PC-3 (cell line): ENCODE measurements at regions not wholly inside any gene's neighbourhood (a gene's known extent, or its start where the extent isn't known, plus 50 kb on each side); places are given as distances from the start of the nearest gene placed in this dataset.

ENCODE experiments used
- ATAC-seq: fragments of 200-7000 bp; cut with Tn5 transposase; 2 replicates; pipeline ENCODE4 v1.9.1; 2020; ENCODE audit warnings: mild to moderate bottlenecking, moderate library complexity
- BruUV-seq: library from RNA; stranded (reverse); fragments of 400-500 nt; replicated peaks from 2 replicates; lab custom pipeline; 2021; lab: Mats Ljungman, UMichigan
- CTCF ChIA-PET: fragments of 300-600 bp; sonication (Branson Sonifier 250); formaldehyde crosslinking; loops from one replicate; lab custom pipeline; 2022; ENCODE audit warnings: antibody characterized with exemption; lab: Charles Lee
- POLR2A ChIA-PET: fragments of 300-600 bp; sonication (Branson Sonifier 250); formaldehyde crosslinking; loops from one replicate; lab custom pipeline; 2022; ENCODE audit warnings: antibody characterized with exemption; ENCODE audit not compliant: unreplicated experiment; lab: Charles Lee
- DNase-seq: peaks from one replicate; pipeline ENCODE4 v3.0.0-alpha.2; 2015
- H2AFZ ChIP-seq: fragments of 300-600 bp; sonication (generic); 2 replicates; pipeline ENCODE4 v1.6.0; 2016; ENCODE audit warnings: antibody characterized with exemption, low read length
- H3F3A ChIP-seq: fragments of 300-600 bp; sonication (generic); one replicate; pipeline ENCODE4 v1.6.0; 2017; ENCODE audit warnings: antibody characterized with exemption, low read length, control low read depth, mild to moderate bottlenecking; ENCODE audit not compliant: unreplicated experiment
- H3K27ac ChIP-seq: fragments of 300-600 bp; sonication (generic); 2 replicates; pipeline ENCODE4 v1.5.1; 2016; ENCODE audit warnings: mild to moderate bottlenecking, low read length
- H3K27me3 ChIP-seq: fragments of 300-600 bp; sonication (generic); 2 replicates; pipeline ENCODE4 v1.6.1; 2016; ENCODE audit warnings: low read length, mixed read lengths
- H3K36me3 ChIP-seq: fragments of 300-600 bp; sonication (generic); 2 replicates; pipeline ENCODE4 v1.6.1; 2016; ENCODE audit warnings: low read depth, mixed run types, low read length, mixed read lengths
- H3K4me1 ChIP-seq: fragments of 300-600 bp; sonication (generic); 2 replicates; pipeline ENCODE4 v1.5.1; 2016; ENCODE audit warnings: low read length; ENCODE audit not compliant: insufficient read depth
- H3K4me2 ChIP-seq: fragments of 300-600 bp; sonication (generic); 2 replicates; pipeline ENCODE4 v1.6.0; 2016; ENCODE audit warnings: low read length
- H3K4me3 ChIP-seq: fragments of 300-600 bp; sonication (generic); 2 replicates; pipeline ENCODE4 v1.5.1; 2016; ENCODE audit warnings: mild to moderate bottlenecking, low read length, mixed read lengths
- H3K79me2 ChIP-seq: fragments of 300-600 bp; sonication (generic); 2 replicates; pipeline ENCODE4 v1.6.1; 2017; ENCODE audit warnings: low read length, mixed read lengths
- H3K9ac ChIP-seq: fragments of 300-600 bp; sonication (generic); 2 replicates; pipeline ENCODE4 v1.6.0; 2016; ENCODE audit warnings: mild to moderate bottlenecking, low read length
- H3K9me2 ChIP-seq: fragments of 300-600 bp; sonication (generic); replicated peaks from 2 replicates; pipeline ENCODE4 v1.6.1; 2016; ENCODE audit warnings: mixed run types, low read length, mixed read lengths
- H3K9me3 ChIP-seq: fragments of 300-600 bp; sonication (generic); 2 replicates; pipeline ENCODE4 v1.6.1; 2016; ENCODE audit warnings: low read length, mixed read lengths
- H4K20me1 ChIP-seq: fragments of 300-600 bp; sonication (generic); 2 replicates; pipeline ENCODE4 v1.6.1; 2016; ENCODE audit warnings: low read length, mixed read lengths
- CTCF ChIP-seq: fragments of 300-600 bp; sonication (generic); conservative IDR thresholded peaks from 2 replicates; pipeline ENCODE4 v1.5.1; 2017; ENCODE audit warnings: antibody characterized with exemption, low read depth, mild to moderate bottlenecking, low read length
- EZH2 ChIP-seq: fragments of 300-600 bp; sonication (generic); IDR thresholded peaks from one replicate; pipeline ENCODE4 v1.6.1; 2017; ENCODE audit warnings: antibody characterized with exemption, mild to moderate bottlenecking, low read length; ENCODE audit not compliant: unreplicated experiment
- EZH2phosphoT487 ChIP-seq: fragments of 300-600 bp; sonication (generic); IDR thresholded peaks from 2 replicates; pipeline ENCODE4 v1.6.1; 2018; ENCODE audit warnings: mild to moderate bottlenecking, antibody characterized with exemption, low read length, borderline replicate concordance
- intact Hi-C: fragments of 100-400 bp; cut with micrococcal nuclease; formaldehyde crosslinking; loops from 2 replicates; pipeline ENCODE4 v1.9.0; 2023

- Histone ChIP-seq H3K27ac (no peak overlapping the region), H3K27me3 (no peaks in the 10 kb centered on the region), H3K79me2 (no peaks in the 10 kb centered on the region), H3K9me3 (no peaks in the 10 kb centered on the region), H2AFZ (no peak overlapping the region), H4K20me1 (no peaks in the 10 kb centered on the region), H3K4me2 (no peak overlapping the region), H3F3A (no peaks in the 10 kb centered on the region), H3K36me3 (no peaks in the 10 kb centered on the region), H3K9me2 (no peaks in the 10 kb centered on the region), H3K4me3 (no peak overlapping the region), H3K4me1 (no peaks in the 10 kb centered on the region; the same call in 1 of the 2 replicates), H3K9ac (no peak overlapping the region)
- ChIA-PET POLR2A (interaction anchor here (0.5 kb wide), 1 partner anchor 1049 kb away, joined by 4 read pairs; no protein-coding TSS in a partner anchor), CTCF (interaction anchor here (1.1 kb wide), 1 partner anchor 10 kb away, joined by 5 read pairs; no protein-coding TSS in a partner anchor)
- intact Hi-C loops = no loop called here
- DNase-seq (no peak), ATAC-seq (no peak)
- BruUV-seq = no TSS peak
- no peak for TF ChIP-seq CTCF
- no peak for TF ChIP-seq EZH2phosphoT487
- no peak for TF ChIP-seq EZH2
These were observed 210.3 kb downstream of the SETD4 start for GRCh38 chr21:35850029-35850428.

GRCh38 chr21:35849144-35849543 lies 211.2 kb downstream of the SETD4 start:
- no TSS peak for BruUV-seq
- Histone ChIP-seq H3K79me2 (no peaks in the 10 kb centered on the region), H3K9me2 (no peaks in the 10 kb centered on the region), H3K36me3 (no peaks in the 10 kb centered on the region), H3K27me3 (no peaks in the 10 kb centered on the region), H3K9me3 (no peaks in the 10 kb centered on the region), H3K4me2 (no peak overlapping the region), H3K9ac (no peak overlapping the region), H4K20me1 (no peaks in the 10 kb centered on the region), H3K4me3 (no peak overlapping the region), H3F3A (no peaks in the 10 kb centered on the region), H3K4me1 (no peaks in the 10 kb centered on the region), H3K27ac (no peak overlapping the region), H2AFZ (no peak overlapping the region)
- intact Hi-C loops = no loop called here
- DNase-seq (no peak), ATAC-seq (no peak)
- ChIA-PET CTCF (interaction anchor here (1.1 kb wide), 1 partner anchor 9 kb away, joined by 5 read pairs; no protein-coding TSS in a partner anchor), POLR2A (no interaction called here)
- TF ChIP-seq EZH2 (no peak), EZH2phosphoT487 (no peak), CTCF (no peak)

- H3K79me2 ChIP-seq = no peaks in the 10 kb centered on the region
- no peaks in the 10 kb centered on the region for H3K36me3 ChIP-seq
- ChIA-PET CTCF (no interaction called here), POLR2A (interaction anchor here (0.7 kb wide), 1 partner anchor 924 kb away, joined by 7 read pairs; no protein-coding TSS in a partner anchor)
- ATAC-seq = no peak
- H3K4me1 ChIP-seq = no peaks in the 10 kb centered on the region
- no peaks in the 10 kb centered on the region for H3K27me3 ChIP-seq
- H3F3A ChIP-seq = no peaks in the 10 kb centered on the region
- H3K4me2 ChIP-seq = no peak overlapping the region
- H2AFZ ChIP-seq = no peak overlapping the region
- no TSS peak for BruUV-seq
- no peaks in the 10 kb centered on the region for H3K9me3 ChIP-seq
- no peaks in the 10 kb centered on the region for H4K20me1 ChIP-seq
- no peaks in the 10 kb centered on the region for H3K9me2 ChIP-seq
- no peak overlapping the region for H3K27ac ChIP-seq
- H3K4me3 ChIP-seq = no peak overlapping the region
- intact Hi-C loops = loop anchor here (5.0 kb wide), 2 partner anchors 332 to 442 kb away; no protein-coding TSS in a partner anchor
- TF ChIP-seq EZH2 (no peak), CTCF (no peak), EZH2phosphoT487 (no peak)
- DNase-seq = no peak
- H3K9ac ChIP-seq = no peak overlapping the region
These were observed 216.2 kb downstream of the SETD4 start for GRCh38 chr21:35843911-35844667.
